ENCODE measurements at regions not wholly inside any gene's neighbourhood (a gene's known extent, or its start where the extent isn't known, plus 50 kb on each side); places are given as distances from the start of the nearest gene placed in this dataset.

DNA sequence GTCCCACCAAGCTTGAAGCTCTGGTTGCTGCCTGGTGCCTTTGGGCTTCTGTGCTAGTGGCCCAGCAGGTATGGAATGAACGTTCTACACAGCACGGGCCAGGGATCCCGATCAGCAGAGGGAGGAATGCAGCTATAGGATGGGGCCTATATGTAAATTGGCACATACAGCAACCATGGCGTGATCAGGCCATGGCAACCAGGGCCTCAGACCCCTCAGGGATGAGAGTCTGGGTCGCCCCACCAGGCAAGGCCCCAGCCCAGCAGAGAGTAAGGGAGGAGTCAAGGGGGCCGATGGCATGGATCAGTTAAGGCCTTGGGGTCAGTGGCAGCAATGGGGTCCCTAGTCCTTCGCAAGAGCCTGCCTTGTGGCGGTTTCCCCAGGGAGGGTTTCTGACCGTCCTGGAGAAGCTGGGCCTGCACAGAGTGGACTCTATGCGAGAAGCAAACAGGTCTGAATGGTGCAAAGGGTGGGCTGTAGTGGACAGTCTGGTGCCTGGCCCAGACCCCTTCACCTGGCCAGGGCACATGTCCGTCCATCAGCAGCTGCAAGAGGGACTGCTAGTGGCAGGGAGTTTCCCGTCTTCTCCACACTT is 98.2 kb upstream of the SLC22A11 start:
- DNase-seq, result no peak

DNA sequence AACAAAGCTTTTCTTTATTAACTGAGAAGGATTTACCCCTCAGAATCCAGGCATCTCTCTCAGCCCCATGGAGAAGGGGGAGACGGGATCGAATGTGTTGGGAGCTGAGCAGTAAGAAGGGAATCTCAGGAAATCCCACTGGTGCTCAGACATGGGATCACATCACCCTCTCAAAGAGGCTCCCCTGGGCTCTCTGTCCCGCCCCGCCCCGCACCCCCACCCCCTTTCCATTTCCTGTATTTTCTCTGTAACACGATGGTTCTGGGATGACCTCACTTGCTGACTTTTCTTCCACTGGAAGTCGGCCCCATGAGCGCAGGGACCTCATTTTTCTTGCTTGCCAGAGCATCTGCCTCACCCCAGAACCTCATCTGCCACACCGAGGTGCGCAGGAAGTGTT is 96.7 kb upstream of the SLC22A11 start:
- no peak for DNase-seq

DNA sequence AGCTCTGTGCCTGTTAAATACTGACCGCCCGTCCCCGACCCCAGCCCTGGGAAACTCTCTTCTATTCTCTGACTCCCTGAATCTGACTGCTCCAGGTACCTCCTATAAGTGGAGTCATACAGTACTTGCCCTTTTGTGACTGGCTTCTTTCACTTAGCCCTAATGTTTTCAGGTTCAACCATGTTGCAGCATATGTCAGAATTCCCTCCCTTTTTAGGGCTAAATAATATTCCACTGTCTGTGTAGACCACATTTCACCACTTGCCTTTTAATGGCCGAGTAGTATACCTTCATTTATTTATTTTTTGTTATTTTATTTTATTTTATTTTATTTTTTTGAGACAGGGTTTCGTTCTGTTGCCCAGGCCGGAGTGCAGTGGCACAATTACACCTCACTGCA is 96.1 kb upstream of the SLC22A11 start:
- no peak for DNase-seq

DNA sequence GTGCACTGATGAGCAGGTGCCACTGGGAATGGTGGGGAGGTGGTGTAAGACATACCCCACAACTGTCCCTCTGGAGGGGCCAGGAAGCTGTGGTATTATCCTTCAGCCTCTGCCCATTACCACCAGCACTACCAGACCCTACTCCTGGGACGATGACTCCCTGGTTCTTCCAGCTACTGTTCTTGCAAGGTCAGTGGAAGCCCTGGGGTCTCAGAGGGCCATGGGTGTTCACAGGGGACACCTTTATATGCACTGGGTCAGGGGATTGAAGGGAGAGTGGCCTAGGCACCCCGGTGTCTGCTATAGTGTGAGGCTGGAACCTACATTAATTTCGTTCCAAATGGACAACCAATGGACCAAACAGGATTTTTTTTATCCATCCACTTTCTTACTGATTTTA is 94.7 kb upstream of the SLC22A11 start:
- no peak for DNase-seq

DNA sequence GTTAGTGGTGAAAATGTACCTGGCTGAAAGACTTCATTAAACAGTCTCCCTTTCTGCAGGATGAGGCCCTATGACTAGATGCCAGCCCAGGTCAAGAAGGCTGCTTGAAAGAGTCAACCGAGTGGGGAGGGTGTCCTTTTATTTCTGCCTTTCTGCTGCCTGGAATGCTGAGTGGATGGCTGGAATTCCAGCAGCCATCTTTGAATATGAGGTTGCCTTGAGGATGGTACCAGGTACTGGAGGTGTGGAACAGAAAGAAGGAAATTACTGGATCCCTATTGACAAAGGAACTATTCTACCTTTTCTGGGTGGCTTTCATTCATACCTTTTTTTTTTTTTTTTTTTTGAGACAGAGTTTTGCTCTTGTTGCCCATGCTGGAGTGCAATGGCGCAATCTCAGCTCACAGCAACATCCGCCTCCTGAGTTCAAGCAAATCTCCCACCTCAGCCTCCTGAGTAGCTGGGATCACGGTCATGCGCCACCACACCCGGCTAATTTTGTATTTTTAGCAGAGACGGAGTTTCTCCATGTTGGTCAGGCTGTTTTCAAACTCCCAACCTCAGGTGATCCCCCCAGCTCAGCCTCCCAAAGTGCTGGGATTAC is 89.5 kb upstream of the SLC22A11 start:
- no peak for DNase-seq

DNA sequence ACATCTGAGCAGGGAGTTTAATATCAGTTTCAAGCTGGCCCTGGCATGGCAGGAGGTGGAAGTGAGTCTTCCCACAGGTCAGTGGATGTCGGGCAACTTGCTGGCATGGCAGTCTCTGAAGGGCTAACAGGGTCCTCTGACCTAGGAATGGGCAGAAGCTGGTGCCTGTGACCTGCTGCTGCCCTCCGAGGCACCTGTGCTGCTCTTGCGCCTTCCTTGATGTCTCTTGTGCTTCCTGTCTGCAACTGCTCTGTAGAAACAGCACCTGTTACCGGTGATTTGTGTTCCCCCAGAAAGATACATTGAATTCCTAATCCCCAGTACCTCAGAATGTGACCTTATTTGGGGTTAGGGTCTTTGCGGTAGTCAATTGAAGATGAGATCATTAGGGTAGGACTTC is 86.5 kb upstream of the SLC22A11 start:
- DNase-seq, result no peak

DNA sequence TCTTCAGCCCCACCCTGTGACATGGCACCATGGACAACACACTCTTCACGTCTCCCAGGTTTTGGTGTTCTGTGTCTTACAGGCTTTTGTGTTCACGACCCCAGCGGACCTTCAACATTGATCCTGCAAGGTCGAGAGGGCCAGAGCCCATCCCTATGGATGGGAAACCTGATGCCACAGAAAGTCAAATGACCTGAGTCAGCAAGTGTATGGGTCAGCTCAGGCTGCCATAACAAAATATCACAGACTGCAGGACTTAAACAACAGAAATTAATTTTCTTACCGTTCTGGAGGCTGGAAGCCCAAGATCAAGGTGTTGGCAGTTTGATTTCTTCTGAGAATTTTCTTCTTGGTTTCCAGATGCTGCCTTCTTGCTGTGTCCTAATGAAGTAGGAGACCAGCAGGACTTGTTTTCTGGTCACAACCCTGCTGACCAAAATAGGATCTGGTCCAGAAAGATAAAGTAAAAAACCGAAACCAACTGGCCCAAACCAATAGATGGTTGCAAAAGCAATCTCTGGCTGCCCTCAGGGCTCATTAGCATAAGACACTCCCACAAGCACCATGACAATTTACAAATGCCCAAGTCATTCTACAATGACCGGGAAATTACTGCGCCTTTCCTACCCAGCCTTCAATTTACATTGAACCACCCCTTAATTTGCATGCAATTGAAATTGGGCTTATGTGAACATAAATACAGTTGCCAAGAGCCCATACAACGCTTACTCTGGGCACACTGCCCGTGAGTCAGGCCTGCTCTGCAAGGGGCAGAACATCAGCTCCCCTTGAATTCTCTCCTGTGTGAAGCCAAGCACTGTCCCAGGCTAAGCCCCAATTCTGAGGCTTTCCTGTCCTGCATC is 82.9 kb upstream of the SLC22A11 start:
- no peak for DNase-seq

DNA sequence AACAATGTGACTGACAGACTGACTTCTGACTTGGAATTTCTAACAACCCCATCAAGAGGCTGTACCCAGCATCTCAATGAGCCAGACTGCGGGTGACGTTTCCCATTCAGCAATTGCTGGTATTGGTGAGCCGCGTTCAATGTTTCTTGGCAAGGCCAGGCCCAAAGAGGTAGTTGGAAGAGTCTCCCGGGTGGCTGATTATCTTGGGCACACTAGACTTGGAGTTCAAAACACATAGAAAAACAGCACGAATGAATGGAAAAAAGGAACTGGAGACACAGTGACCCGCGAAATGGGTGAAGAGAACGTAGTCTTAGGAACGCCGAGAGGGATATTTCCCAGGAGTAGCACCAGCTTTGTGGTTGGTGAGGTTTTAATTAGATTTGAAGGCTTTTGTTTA is 81.1 kb upstream of the SLC22A11 start:
- no peak for DNase-seq

DNA sequence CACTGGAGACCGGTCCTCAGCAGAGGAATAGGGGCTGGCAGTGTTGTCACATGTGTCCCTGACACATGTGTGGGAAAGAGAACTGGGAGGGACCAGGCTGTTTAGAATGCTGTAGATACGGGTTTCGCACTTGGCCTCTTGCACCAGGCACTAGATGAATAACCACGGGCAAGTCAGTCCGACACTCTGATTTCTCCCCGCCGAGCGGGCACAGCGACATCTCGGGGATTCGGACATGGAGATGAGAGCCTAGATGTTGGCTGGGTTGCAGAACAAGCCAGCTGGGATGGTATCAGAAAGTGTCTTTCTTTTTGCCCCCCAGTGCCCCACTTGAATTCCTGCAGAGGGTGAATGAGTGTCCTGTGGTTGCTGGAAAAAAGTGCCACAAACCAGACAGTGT is 80.6 kb upstream of the SLC22A11 start:
- DNase-seq, result no peak

DNA sequence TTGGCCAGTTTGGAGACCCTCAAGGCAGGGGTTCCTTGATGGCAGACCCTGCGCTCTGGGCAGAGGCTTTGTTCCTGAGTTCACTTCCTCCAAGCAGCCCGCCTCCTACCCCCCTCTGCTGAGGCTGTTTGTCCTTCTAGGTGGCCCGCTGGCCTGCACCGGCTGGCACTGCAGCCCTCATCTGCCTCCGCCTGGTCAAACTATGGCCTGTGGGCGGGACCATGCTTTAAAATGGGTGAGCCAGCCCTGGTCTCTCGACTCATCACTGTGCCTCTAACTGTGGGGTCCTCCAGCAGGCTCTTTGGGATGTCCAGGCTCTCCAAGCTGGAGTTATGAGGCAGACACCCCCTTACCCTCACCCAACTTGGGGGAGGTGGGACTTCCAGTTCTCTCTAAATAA is 78.9 kb upstream of the SLC22A11 start:
- no peak for DNase-seq

DNA sequence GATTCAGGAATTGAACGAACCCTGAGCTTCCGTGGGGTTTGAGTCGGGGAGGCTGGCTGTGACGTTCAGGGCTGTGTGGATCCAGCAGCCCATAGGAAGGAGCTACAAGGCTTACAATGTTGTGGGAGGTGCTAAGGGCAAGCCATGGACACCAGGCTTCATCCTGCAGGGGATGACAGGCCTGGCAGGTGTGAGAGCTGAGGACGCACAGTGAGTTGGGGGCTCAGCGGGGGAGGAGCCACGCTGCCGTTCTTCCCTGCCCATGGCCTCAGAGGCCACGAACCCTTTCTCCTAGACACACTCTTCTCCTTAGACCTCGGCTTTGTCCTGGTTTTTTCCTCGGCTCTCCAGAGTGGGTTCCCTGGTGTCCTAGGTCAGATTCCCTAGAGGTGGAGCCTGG is 78.1 kb upstream of the SLC22A11 start:
- DNase-seq, result no peak

DNA sequence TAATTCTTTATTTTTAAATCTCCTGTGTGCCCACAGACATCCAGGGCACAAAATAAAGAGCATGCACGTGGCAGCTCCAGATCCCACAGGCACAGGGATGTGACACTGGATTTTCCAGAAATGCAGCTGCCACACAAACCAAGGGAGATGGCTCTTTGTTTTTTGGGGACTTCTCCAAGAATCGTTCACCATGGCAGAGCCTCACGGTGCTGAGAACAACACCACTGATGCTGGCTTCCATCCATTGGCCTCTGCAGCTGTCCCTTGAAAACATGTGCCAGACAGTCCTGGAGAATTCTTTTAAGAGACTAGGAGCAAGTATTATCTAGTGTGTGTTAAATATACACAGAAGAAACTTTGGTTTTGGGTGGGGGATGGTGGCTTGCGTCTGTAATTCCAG is 73.2 kb upstream of the SLC22A11 start:
- no peak for DNase-seq

DNA sequence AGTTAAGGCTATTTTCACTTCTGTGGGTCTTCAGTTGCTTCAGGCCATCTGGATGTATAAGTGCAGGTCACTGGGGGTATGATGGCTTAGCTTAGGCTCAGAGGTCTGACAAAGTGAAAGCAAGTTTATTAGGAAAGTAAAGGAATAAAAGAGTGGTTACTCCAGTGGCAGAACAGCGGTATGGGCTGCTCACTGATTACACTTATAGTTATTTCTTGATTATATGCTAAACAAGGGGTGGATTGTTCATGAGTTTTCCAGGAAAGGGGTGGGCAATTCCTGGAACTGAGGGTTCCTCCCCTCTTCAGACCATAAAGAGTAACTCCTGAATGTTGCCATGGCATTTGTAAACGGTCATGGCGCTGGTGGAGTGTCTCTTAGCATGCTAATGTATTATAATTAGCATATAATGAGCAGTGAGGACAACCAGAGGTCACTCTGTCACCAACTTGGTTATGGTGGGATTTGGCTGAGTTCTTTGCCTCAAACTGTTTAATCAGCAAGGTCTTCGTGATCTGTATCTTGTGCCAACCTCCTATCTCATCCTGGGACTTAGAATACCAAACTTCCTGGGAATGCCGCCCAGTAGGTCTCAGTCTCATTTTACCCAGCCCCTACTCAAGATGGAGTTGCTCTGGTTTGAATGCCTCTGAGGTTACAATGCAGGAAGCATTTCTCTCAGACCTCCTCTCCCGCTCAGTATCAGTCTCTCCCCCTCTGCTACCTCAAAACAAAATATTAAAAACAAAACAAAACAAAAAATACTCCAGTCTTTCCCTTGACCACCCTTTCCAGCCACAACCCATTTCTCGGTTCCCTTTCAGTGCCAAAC is 71.3 kb upstream of the SLC22A11 start:
- no peak for DNase-seq

DNA sequence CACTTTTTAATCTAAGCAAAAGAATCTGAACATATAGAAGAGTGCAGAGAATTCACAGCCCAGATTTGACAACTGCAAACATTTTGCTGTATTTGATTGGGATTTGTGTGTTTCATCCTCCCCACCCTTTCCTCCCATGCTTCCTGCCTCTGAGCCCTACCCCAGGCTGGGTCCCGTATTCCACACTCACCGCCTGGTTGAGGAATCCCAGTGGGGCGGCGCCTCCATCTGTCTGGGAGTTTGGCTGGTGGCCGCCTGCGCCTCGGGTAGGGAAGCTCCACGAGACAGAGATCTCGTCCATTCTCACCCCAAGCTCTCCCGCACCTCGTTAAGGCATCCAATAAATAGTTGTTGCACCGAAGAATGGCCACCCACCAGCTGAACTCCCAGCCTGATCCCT is 70.7 kb upstream of the SLC22A11 start:
- DNase-seq, result no peak

DNA sequence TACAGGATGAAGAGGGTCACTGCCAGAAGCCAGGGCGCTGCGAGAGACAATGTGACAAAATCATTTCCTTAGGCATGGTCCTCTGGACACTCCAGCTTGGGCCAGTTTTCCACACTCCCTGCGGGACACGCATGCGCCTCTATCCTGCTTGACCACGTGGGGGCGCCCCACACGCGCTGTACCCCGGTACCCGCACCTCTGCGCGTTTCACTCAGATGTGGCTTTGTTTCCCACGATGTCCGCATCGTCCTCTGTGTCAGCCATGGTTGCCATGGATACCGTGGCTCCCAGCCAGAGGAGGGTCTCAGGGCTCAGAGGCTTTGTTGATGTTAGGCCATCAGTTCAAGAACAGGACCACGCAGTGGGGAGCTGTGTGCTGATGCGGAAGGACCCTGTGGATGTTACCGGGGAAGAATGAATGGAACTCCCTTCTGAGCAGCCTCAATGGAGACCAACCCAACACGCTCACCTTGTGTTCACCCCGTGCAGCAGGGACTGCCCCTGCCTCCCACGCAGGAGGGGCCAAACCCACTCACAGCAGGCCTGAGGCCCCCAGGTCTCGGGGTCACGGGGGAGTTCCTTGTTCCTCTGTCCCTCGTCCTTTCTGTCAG is 65.8 kb upstream of the SLC22A11 start:
- peak; percentile 23 for DNase-seq

DNA sequence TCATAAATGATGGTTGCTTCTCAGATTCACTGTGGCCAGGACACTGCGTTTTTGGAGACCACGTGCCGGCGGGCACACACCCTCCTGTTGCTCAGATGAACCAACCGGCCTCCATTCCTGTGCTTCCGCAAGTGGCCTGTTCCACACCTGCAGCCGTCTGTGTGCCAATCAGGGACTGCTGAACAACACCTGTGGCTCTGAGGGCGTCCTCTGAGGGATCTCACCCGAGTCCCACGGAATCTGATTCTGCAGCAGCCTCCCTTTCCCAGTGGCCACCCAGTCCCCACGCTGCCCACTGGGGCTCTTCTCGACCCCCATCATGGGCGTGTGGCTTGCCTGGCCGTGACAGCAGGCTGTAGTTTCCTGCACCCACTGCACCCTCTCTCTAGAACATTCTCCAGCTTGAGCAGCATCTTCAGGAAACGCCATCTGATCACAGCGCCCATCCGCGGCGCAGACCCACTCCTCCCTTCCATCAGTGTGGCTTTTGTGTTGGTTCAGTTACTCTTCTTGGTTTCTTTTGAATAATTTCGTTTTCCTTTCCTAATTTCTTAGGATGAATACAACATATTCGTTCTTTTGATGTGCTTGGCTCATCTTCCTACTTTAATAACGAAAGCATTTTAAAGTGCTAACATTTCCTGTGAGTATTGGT is 65.1 kb upstream of the SLC22A11 start:
- no peak for DNase-seq

DNA sequence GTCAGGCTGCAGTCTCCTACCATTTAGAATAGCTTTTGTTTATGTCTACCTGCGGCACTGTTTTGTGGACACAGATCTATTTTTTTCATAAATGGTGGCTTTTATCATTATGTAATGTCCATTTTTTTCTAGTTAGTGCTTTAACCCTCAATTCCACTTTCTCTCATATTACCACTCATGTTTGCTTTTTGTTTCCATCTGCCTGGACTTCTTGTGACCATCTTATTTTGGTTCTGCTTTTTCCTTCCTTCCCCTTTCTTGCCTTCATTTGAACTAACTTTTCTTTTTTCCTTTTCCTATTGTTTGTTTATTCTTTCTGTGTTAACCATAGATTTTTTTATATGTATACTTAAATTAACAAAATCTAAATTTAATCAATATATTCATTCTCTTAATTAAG is 63.2 kb upstream of the SLC22A11 start:
- DNase-seq, result no peak

DNA sequence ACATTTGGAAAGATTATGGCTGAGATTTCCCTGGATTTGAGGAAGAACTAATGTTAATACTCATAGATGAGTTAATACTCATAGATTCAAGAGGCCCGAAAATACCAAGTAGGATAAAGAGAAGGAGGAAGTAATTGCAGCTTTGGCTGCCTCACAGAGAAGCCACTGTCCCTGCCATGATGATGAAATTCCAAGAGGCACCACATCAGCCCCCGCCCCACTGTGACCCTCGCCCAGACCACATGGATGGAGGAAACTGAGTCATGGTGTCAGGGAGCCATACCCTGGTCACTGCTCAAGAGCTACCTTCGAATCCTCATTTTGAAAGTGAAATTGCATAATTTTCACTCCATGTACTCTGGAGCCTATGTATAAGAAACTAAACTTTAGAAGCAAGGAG is 57.6 kb upstream of the SLC22A11 start:
- DNase-seq, result no peak

DNA sequence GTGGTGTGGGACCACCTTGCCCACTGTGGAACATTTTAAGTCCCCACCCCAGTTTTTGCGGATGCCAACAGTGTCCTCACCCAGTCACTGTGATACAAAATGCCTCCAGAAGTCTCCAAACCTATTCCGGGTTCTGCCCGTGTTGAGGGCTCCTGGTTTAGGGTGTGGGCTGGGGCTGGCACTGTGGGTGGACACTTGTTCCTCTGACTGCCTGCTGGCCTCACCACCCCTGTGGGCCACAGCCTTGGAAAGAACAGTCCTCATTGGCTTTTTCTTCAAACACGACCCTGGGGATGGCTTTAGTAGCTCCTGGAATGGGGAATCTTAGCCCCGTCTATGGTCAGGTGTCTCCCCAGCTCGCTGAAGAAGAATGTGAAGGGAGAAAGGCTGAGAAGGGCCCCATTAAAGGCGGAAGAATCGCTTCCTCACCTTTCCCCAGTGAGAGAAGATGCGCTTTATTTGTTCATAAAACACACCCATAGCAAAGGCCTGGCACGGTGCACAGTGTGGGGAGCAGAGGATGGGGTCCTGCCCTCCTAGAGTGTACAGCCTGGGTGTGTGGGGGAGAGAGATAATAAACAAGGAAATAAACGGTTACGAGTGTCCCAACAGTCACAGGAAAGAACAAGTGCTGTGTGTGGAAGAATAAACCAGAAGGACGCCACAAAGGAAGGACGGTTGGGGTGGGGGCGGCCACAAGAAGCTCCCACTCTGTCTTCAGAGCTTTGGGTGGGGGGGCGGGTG is 56.3 kb upstream of the SLC22A11 start:
- DNase-seq, result no peak

DNA sequence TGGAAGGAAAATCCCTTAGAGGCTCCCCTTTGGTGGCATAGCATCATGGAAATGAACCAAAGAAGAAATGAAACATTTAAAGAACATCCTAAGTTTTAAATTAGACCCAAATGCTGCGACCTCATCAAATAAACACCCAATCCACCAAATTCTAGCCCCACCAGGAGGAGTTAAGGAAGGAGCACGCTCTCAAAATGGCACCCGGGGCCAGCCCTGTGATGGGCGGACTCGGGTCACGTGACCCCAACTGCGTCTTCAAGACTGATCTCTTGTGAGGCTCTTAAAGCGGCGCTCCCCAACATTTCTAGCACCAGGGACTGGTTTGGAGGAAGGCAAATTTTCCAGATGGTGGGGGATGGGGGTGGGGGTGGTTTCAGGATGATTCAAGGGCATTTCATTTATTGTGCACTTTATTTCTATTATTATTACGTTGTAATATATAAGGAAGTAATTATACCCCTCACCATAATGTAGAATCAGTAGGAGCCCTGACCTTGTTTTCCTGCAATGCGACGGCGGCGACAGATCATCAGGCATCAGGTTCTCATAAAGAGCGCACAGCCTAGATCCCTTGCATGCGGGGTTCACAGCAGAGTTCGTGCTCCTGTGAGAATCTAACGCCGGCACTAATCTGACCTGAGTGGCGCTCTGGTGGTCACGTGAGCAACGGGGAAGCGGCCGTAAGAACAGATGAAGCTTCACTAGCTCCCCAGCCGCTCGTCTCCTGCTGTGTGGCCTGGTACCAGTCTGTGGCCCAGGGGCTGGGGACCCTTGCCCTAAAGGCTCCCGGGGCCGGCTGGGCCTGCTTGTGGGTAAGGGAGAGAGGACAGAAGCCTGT is 55.3 kb upstream of the SLC22A11 start:
- DNase-seq, result no peak

All from CD4-positive, alpha-beta T cell treated with Interleukin-17A for 1 hour (primary cell).